ENCODE measurements at regions not wholly inside any gene's neighbourhood (a gene's known extent, or its start where the extent isn't known, plus 50 kb on each side); places are given as distances from the start of the nearest gene placed in this dataset.

- ATAC-seq (ENCODE audit: low read depth in 2 of 2) = no peak
- Mint-ChIP-seq H3K4me3 (no peak overlapping the region), H3K9me3 (peaks cover 0 to 8% (median 5%) of the 10 kb centered on the region in 7 donors), H3K36me3 (no peaks in the 10 kb centered on the region), H3K4me1 (no peaks in the 10 kb centered on the region), H3K27ac (no peak overlapping the region), H3K27me3 (no peaks in the 10 kb centered on the region)
- DNase-seq = no peak
Observed at GRCh38 chr4:175530655-175531054, 281.4 kb downstream of the GPM6A start.

GRCh38 chr4:175531405-175532091 lies 280.5 kb downstream of the GPM6A start:
- no peak for ATAC-seq (ENCODE audit: low read depth in 2 of 2)
- Mint-ChIP-seq H3K4me1 (no peaks in the 10 kb centered on the region), H3K4me3 (peak overlapping the region in 1 of 8 donors; percentile 48), H3K9me3 (peaks cover 0 to 8% (median 5%) of the 10 kb centered on the region in 7 donors), H3K27me3 (no peaks in the 10 kb centered on the region), H3K27ac (no peak overlapping the region), H3K36me3 (no peaks in the 10 kb centered on the region)
- DNase-seq = no peak

GRCh38 chr4:175536852-175537453 lies 275.1 kb downstream of the GPM6A start:
- DNase-seq (no peak), ATAC-seq (ENCODE audit: low read depth in 2 of 2) (peak in 1 of 2 donors; percentile 21)
- Mint-ChIP-seq H3K9me3 (peaks cover 0 to 6% (median 3%) of the 10 kb centered on the region in 7 donors), H3K27ac (no peak overlapping the region), H3K27me3 (no peaks in the 10 kb centered on the region), H3K4me3 (no peak overlapping the region), H3K4me1 (no peaks in the 10 kb centered on the region), H3K36me3 (no peaks in the 10 kb centered on the region)

- Mint-ChIP-seq H3K36me3 (no peaks in the 10 kb centered on the region), H3K4me3 (no peak overlapping the region), H3K27ac (no peak overlapping the region), H3K9me3 (peaks cover 0 to 5% (median 0%) of the 10 kb centered on the region in 7 donors), H3K27me3 (no peaks in the 10 kb centered on the region), H3K4me1 (no peaks in the 10 kb centered on the region)
- ATAC-seq (ENCODE audit: low read depth in 2 of 2) (no peak), DNase-seq (no peak)
Observed at GRCh38 chr4:175539498-175539897, 272.6 kb downstream of the GPM6A start.

- Mint-ChIP-seq H3K36me3 (no peaks in the 10 kb centered on the region), H3K4me3 (no peak overlapping the region), H3K4me1 (no peaks in the 10 kb centered on the region), H3K27me3 (no peaks in the 10 kb centered on the region), H3K27ac (no peak overlapping the region), H3K9me3 (peaks cover 0 to 4% (median 0%) of the 10 kb centered on the region in 7 donors)
- no peak for DNase-seq
- no peak for ATAC-seq (ENCODE audit: low read depth in 2 of 2)
Observed at GRCh38 chr4:175540151-175540550, 271.9 kb downstream of the GPM6A start.

- DNase-seq (no peak), ATAC-seq (ENCODE audit: low read depth in 2 of 2) (no peak)
- H3K4me1 Mint-ChIP-seq = no peaks in the 10 kb centered on the region
- peak overlapping the region in 1 of 8 donors; percentile 74 for H3K4me3 Mint-ChIP-seq
- peaks cover 0 to 4% (median 0%) of the 10 kb centered on the region in 7 donors for H3K9me3 Mint-ChIP-seq
- no peaks in the 10 kb centered on the region for H3K36me3 Mint-ChIP-seq
- peaks cover 0 to 5% (median 0%) of the 10 kb centered on the region in 3 donors for H3K27me3 Mint-ChIP-seq
- peak overlapping the region in 1 of 6 donors; percentile 32 for H3K27ac Mint-ChIP-seq
Observed at GRCh38 chr4:175540732-175541131, 271.3 kb downstream of the GPM6A start.

- Mint-ChIP-seq H3K27ac (no peak overlapping the region), H3K4me1 (no peaks in the 10 kb centered on the region), H3K27me3 (peaks cover 0 to 5% (median 0%) of the 10 kb centered on the region in 3 donors), H3K36me3 (no peaks in the 10 kb centered on the region), H3K9me3 (peaks cover 0 to 4% (median 0%) of the 10 kb centered on the region in 7 donors), H3K4me3 (no peak overlapping the region)
- DNase-seq (no peak), ATAC-seq (ENCODE audit: low read depth in 2 of 2) (no peak)
Observed at GRCh38 chr4:175542786-175543185, 269.3 kb downstream of the GPM6A start.

- Mint-ChIP-seq H3K36me3 (no peaks in the 10 kb centered on the region), H3K27ac (no peak overlapping the region), H3K9me3 (no peaks in the 10 kb centered on the region), H3K4me1 (no peaks in the 10 kb centered on the region), H3K4me3 (no peak overlapping the region), H3K27me3 (no peaks in the 10 kb centered on the region)
- ATAC-seq (ENCODE audit: low read depth in 2 of 2) (no peak), DNase-seq (no peak)
Observed at GRCh38 chr4:175559126-175559525, 252.9 kb downstream of the GPM6A start.

GRCh38 chr4:175559526-175559925 lies 252.5 kb downstream of the GPM6A start:
- DNase-seq (no peak), ATAC-seq (ENCODE audit: low read depth in 2 of 2) (no peak)
- Mint-ChIP-seq H3K4me3 (no peak overlapping the region), H3K9me3 (no peaks in the 10 kb centered on the region), H3K4me1 (no peaks in the 10 kb centered on the region), H3K27me3 (no peaks in the 10 kb centered on the region), H3K27ac (no peak overlapping the region), H3K36me3 (no peaks in the 10 kb centered on the region)

- no peaks in the 10 kb centered on the region for H3K9me3 Mint-ChIP-seq
- no peaks in the 10 kb centered on the region for H3K4me1 Mint-ChIP-seq
- no peaks in the 10 kb centered on the region for H3K27me3 Mint-ChIP-seq
- H3K27ac Mint-ChIP-seq = no peak overlapping the region
- no peaks in the 10 kb centered on the region for H3K36me3 Mint-ChIP-seq
- no peak for DNase-seq
- H3K4me3 Mint-ChIP-seq = no peak overlapping the region
- ATAC-seq (ENCODE audit: low read depth in 2 of 2) = no peak
Observed at GRCh38 chr4:175560604-175561003, 251.5 kb downstream of the GPM6A start.

GRCh38 chr4:175561696-175562095 lies 250.4 kb downstream of the GPM6A start:
- Mint-ChIP-seq H3K4me3 (no peak overlapping the region), H3K9me3 (no peaks in the 10 kb centered on the region), H3K27ac (no peak overlapping the region), H3K4me1 (no peaks in the 10 kb centered on the region), H3K36me3 (no peaks in the 10 kb centered on the region), H3K27me3 (no peaks in the 10 kb centered on the region)
- DNase-seq = no peak
- ATAC-seq (ENCODE audit: low read depth in 2 of 2) = no peak

GRCh38 chr4:175562111-175562510 lies 250.0 kb downstream of the GPM6A start:
- Mint-ChIP-seq H3K9me3 (no peaks in the 10 kb centered on the region), H3K27ac (no peak overlapping the region), H3K27me3 (no peaks in the 10 kb centered on the region), H3K36me3 (no peaks in the 10 kb centered on the region), H3K4me3 (no peak overlapping the region), H3K4me1 (no peaks in the 10 kb centered on the region)
- ATAC-seq (ENCODE audit: low read depth in 2 of 2) (no peak), DNase-seq (no peak)

GRCh38 chr4:175562542-175562941 lies 249.5 kb downstream of the GPM6A start:
- H3K4me3 Mint-ChIP-seq = no peak overlapping the region
- no peaks in the 10 kb centered on the region for H3K36me3 Mint-ChIP-seq
- DNase-seq (no peak), ATAC-seq (ENCODE audit: low read depth in 2 of 2) (no peak)
- H3K27me3 Mint-ChIP-seq = no peaks in the 10 kb centered on the region
- H3K9me3 Mint-ChIP-seq = peaks cover 0 to under 1% (median 0%) of the 10 kb centered on the region in 7 donors
- no peak overlapping the region for H3K27ac Mint-ChIP-seq
- H3K4me1 Mint-ChIP-seq = no peaks in the 10 kb centered on the region

Measured in naive B cell (primary cell).